Mammary epithelial cell (primary cell): ENCODE measurements at regions not wholly inside any gene's neighbourhood (a gene's known extent, or its start where the extent isn't known, plus 50 kb on each side); places are given as distances from the start of the nearest gene placed in this dataset.

ENCODE experiments used
- CTCF ChIP-seq, 2 donors: IDR thresholded peaks in 1 of 2; conservative IDR thresholded peaks in 1 of 2; 2 replicates each; pipeline ENCODE4 v1.5.1; 2011 to 2012; ENCODE audit warnings: inconsistent platforms in 2 of 2, low read length in 2 of 2, mild to moderate bottlenecking in 2 of 2, control low read depth in 1 of 2, low read depth in 1 of 2; ENCODE audit not compliant: insufficient read depth in 1 of 2; ENCODE audit errors: extremely low read depth in 1 of 2
- EZH2 ChIP-seq: IDR thresholded peaks from 2 replicates; pipeline ENCODE4 v1.6.1; 2012; ENCODE audit warnings: low read length, inconsistent platforms, borderline replicate concordance

GRCh38 chr17:36818134-36818825 is 119.0 kb upstream of the LHX1 start:
- no peak for TF ChIP-seq CTCF (conservative IDR thresholded peaks at IDR 0.05 in 1 of 2, IDR thresholded peaks at IDR 0.05 in 1 of 2; ENCODE audit: extremely low read depth in 1 of 2, insufficient read depth in 1 of 2, low read depth in 1 of 2, low read length in 2 of 2)
- no peak for TF ChIP-seq EZH2
